HUES64 (cell line): ENCODE measurements at regions not wholly inside any gene's neighbourhood (a gene's known extent, or its start where the extent isn't known, plus 50 kb on each side); places are given as distances from the start of the nearest gene placed in this dataset.
"Not testable (repeated sequence)": the region's sequence is repeated elsewhere in the genome, so short reads cannot be mapped to it uniquely, and the experiment has no call there.

Source experiments
- H3K27ac ChIP-seq: 2 replicates; pipeline ENCODE4 v1.7.0; 2013; ENCODE audit warnings: low read depth, low read length, inconsistent platforms
- H3K27me3 ChIP-seq: 2 replicates; pipeline ENCODE4 v1.6.1; 2013; ENCODE audit warnings: mild to moderate bottlenecking, low read length; ENCODE audit not compliant: insufficient read depth
- H3K36me3 ChIP-seq: 2 replicates; pipeline ENCODE4 v1.6.1; 2013; ENCODE audit warnings: mild to moderate bottlenecking, low read length; ENCODE audit not compliant: insufficient read depth
- H3K4me1 ChIP-seq: 2 replicates; pipeline ENCODE4 v1.6.1; 2013; ENCODE audit warnings: mild to moderate bottlenecking, low read length, moderate library complexity; ENCODE audit not compliant: insufficient read depth
- H3K4me3 ChIP-seq: 2 replicates; pipeline ENCODE4 v1.5.1; 2013; ENCODE audit warnings: mild to moderate bottlenecking, low read length, moderate library complexity
- H3K9ac ChIP-seq: 2 replicates; pipeline ENCODE4 v1.6.1; 2013; ENCODE audit warnings: mild to moderate bottlenecking, low read depth, low read length
- H3K9me3 ChIP-seq: 2 replicates; pipeline ENCODE4 v1.6.1; 2013; ENCODE audit warnings: low read depth, low read length; ENCODE audit not compliant: insufficient read depth
- WGBS: fragments of 150-250, 120-280 bp; methylation state at CpG from one replicate; pipeline ENCODE4 v1.1.7; 2013; ENCODE audit warnings: missing lambda C conversion rate; 5-methylcytosine and 5-hydroxymethylcytosine counted together

- Histone ChIP-seq H3K9ac (no peak overlapping the region), H3K27me3 (no peaks in the 10 kb centered on the region), H3K36me3 (no peaks in the 10 kb centered on the region), H3K9me3 (no peaks in the 10 kb centered on the region), H3K27ac (no peak overlapping the region), H3K4me1 (peaks cover 14% of the 10 kb centered on the region), H3K4me3 (no peak overlapping the region)
- WGBS = 88% methylated on average over 1 of the region's 1 CpG
Measured at GRCh38 chr22:27064386-27064785, 407.0 kb downstream of the MIAT start.

- H3K9me3 ChIP-seq = no peaks in the 10 kb centered on the region
- 44% methylated on average over 8 of the region's 9 CpGs for WGBS
- no peak overlapping the region for H3K9ac ChIP-seq
- H3K36me3 ChIP-seq = no peaks in the 10 kb centered on the region
- H3K27ac ChIP-seq = no peak overlapping the region
- peaks cover 14% of the 10 kb centered on the region for H3K4me1 ChIP-seq
- no peaks in the 10 kb centered on the region for H3K27me3 ChIP-seq
- no peak overlapping the region for H3K4me3 ChIP-seq
Measured at GRCh38 chr22:27065279-27065678, 407.9 kb downstream of the MIAT start.

GRCh38 chr22:27066856-27067255, 409.5 kb downstream of the MIAT start:
- H3K4me1 ChIP-seq = peaks cover 14% of the 10 kb centered on the region
- H3K36me3 ChIP-seq = no peaks in the 10 kb centered on the region
- H3K9me3 ChIP-seq = no peaks in the 10 kb centered on the region
- no peak overlapping the region for H3K27ac ChIP-seq
- H3K27me3 ChIP-seq = no peaks in the 10 kb centered on the region
- H3K4me3 ChIP-seq = no peak overlapping the region
- H3K9ac ChIP-seq = no peak overlapping the region
- 93% methylated on average over 12 of the region's 12 CpGs for WGBS

GRCh38 chr22:27068121-27068520, 410.7 kb downstream of the MIAT start:
- Histone ChIP-seq H3K27me3 (no peaks in the 10 kb centered on the region), H3K9ac (no peak overlapping the region)

GRCh38 chr22:27070594-27070993, 413.2 kb downstream of the MIAT start:
- H3K9ac ChIP-seq = no peak overlapping the region
- no peaks in the 10 kb centered on the region for H3K36me3 ChIP-seq
- no peaks in the 10 kb centered on the region for H3K27me3 ChIP-seq
- WGBS = 81% methylated on average over 8 of the region's 8 CpGs
- no peak overlapping the region for H3K4me3 ChIP-seq
- H3K27ac ChIP-seq = no peak overlapping the region
- peaks cover 4% of the 10 kb centered on the region for H3K4me1 ChIP-seq
- no peaks in the 10 kb centered on the region for H3K9me3 ChIP-seq

More at GRCh38 chr22:27068121-27068520, 410.7 kb downstream of the MIAT start:
- Histone ChIP-seq H3K4me3 (no peak overlapping the region), H3K9me3 (no peaks in the 10 kb centered on the region), H3K4me1 (peaks cover 14% of the 10 kb centered on the region), H3K27ac (no peak overlapping the region), H3K36me3 (no peaks in the 10 kb centered on the region)

- 85% methylated on average over 12 of the region's 12 CpGs for WGBS
- no peak overlapping the region for H3K4me3 ChIP-seq
- H3K4me1 ChIP-seq = no peaks in the 10 kb centered on the region
- no peaks in the 10 kb centered on the region for H3K36me3 ChIP-seq
- 0 out of 2 replicates have a peak, but pooled peaks cover 9% of the 10 kb centered on the region for H3K27me3 ChIP-seq
- H3K9me3 ChIP-seq = no peaks in the 10 kb centered on the region
- H3K27ac ChIP-seq = no peak overlapping the region
- no peak overlapping the region for H3K9ac ChIP-seq
Measured at GRCh38 chr22:27073601-27074425, 416.4 kb downstream of the MIAT start.

- 0 out of 2 replicates have a peak, but pooled peaks cover 9% of the 10 kb centered on the region for H3K27me3 ChIP-seq
Measured at GRCh38 chr22:27075028-27075678, 417.8 kb downstream of the MIAT start.

GRCh38 chr22:27075891-27076290, 418.5 kb downstream of the MIAT start:
- Histone ChIP-seq H3K4me1 (no peaks in the 10 kb centered on the region), H3K36me3 (no peaks in the 10 kb centered on the region), H3K9me3 (no peaks in the 10 kb centered on the region), H3K4me3 (no peak overlapping the region), H3K9ac (no peak overlapping the region), H3K27me3 (0 out of 2 replicates have a peak, but pooled peaks cover 9% of the 10 kb centered on the region), H3K27ac (no peak overlapping the region)
- WGBS = 62% methylated on average over 7 of the region's 7 CpGs

More at GRCh38 chr22:27075028-27075678, 417.8 kb downstream of the MIAT start:
- Histone ChIP-seq H3K36me3 (no peaks in the 10 kb centered on the region), H3K27ac (no peak overlapping the region), H3K4me3 (no peak overlapping the region), H3K4me1 (no peaks in the 10 kb centered on the region), H3K9me3 (no peaks in the 10 kb centered on the region), H3K9ac (no peak overlapping the region)
- WGBS = 59% methylated on average over 6 of the region's 6 CpGs

- WGBS = 85% methylated on average over 3 of the region's 3 CpGs
- H3K9ac ChIP-seq, H3K36me3 ChIP-seq, H3K9me3 ChIP-seq, H3K27me3 ChIP-seq, H3K4me1 ChIP-seq, H3K27ac ChIP-seq, H3K4me3 ChIP-seq: not testable (repeated sequence)
Measured at GRCh38 chr22:27078064-27078463, 420.7 kb downstream of the MIAT start.

GRCh38 chr22:27080036-27080578, 422.7 kb downstream of the MIAT start:
- Histone ChIP-seq H3K27ac (no peak overlapping the region), H3K36me3 (no peaks in the 10 kb centered on the region), H3K9ac (no peak overlapping the region), H3K4me3 (no peak overlapping the region), H3K4me1 (no peaks in the 10 kb centered on the region), H3K9me3 (no peaks in the 10 kb centered on the region), H3K27me3 (0 out of 2 replicates have a peak, but pooled peaks cover 9% of the 10 kb centered on the region)
- 92% methylated on average over 8 of the region's 8 CpGs for WGBS

- Histone ChIP-seq H3K27me3 (0 out of 2 replicates have a peak, but pooled peaks cover 9% of the 10 kb centered on the region), H3K36me3 (no peaks in the 10 kb centered on the region), H3K9me3 (no peaks in the 10 kb centered on the region), H3K27ac (no peak overlapping the region), H3K4me1 (peaks cover 3% of the 10 kb centered on the region), H3K4me3 (no peak overlapping the region), H3K9ac (no peak overlapping the region)
- 63% methylated on average over 2 of the region's 2 CpGs for WGBS
Measured at GRCh38 chr22:27080863-27081262, 423.5 kb downstream of the MIAT start.
